ENCODE measurements at regions not wholly inside any gene's neighbourhood (a gene's known extent, or its start where the extent isn't known, plus 50 kb on each side); places are given as distances from the start of the nearest gene placed in this dataset.

DNA sequence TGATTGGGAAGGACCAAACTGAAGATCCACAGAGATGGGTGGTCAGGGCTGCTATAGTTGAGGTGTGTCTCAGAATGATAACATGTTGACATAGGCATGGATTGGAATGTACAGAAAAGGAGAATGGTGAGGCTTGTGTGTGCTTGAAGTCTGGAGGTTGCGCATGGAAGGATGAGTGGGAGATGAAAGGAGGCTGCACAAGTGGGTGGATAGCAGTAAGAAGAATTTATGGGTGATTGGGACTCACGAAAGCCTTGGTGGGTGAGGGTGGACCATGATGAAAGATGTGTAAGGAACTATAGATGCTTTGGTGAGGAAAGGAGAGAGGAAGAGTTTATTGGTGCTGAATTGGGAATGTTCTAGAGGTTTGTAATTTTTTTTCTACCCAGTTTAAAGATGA lies 1287.7 kb downstream of the UQCRFS1 start:
- Mint-ChIP-seq H3K4me1 (no peaks in the 10 kb centered on the region), H3K9me3 (peaks cover 88% of the 10 kb centered on the region in 2 experiments), H3K27ac (no peak overlapping the region), H3K4me3 (no peak overlapping the region), H3K27me3 (ENCODE audit: low read depth) (no peaks in the 10 kb centered on the region; the same call in 1 of the 2 replicates), H3K36me3 (ENCODE audit: insufficient read depth in 1 of 3, low read depth in 3 of 3) (peaks cover 4 to 24% (median 14%) of the 10 kb centered on the region in 3 experiments; a peak in 6 of 7 replicates)
- Histone ChIP-seq H3K79me2 (ENCODE audit: insufficient read depth, low read length) (no peaks in the 10 kb centered on the region), H3K4ac (ENCODE audit: low read depth, low read length) (no peak overlapping the region), H3K27ac (ENCODE audit: insufficient read length, low read depth, low read length) (no peak overlapping the region), H2BK20ac (ENCODE audit: low read depth, low read length, poor library complexity, severe bottlenecking) (no peak overlapping the region), H3K14ac (ENCODE audit: insufficient read depth, low read length) (no peak overlapping the region), H4K5ac (ENCODE audit: insufficient read length, low read depth, low read length) (no peak overlapping the region), H3K18ac (ENCODE audit: insufficient read length, low read depth, low read length) (no peak overlapping the region), H3K79me1 (ENCODE audit: insufficient read depth, low read depth, low read length, poor library complexity, severe bottlenecking) (no peaks in the 10 kb centered on the region), H2AFZ (ENCODE audit: low read length) (no peak overlapping the region), H2BK5ac (ENCODE audit: insufficient read length, low read length) (no peak overlapping the region), H2BK120ac (ENCODE audit: low read depth, low read length, poor library complexity, severe bottlenecking) (no peak overlapping the region), H2BK12ac (ENCODE audit: insufficient read length, low read depth, low read length) (no peak overlapping the region), H2AK5ac (ENCODE audit: insufficient read length, low read length) (no peak overlapping the region), H3K23ac (ENCODE audit: insufficient read length, low read depth, low read length) (no peak overlapping the region), H3K4me1 (ENCODE audit: insufficient read depth, low read length) (no peaks in the 10 kb centered on the region), H4K91ac (ENCODE audit: insufficient read length, low read depth, low read length) (no peak overlapping the region), H3K9me3 (ENCODE audit: control insufficient read depth, low read depth, low read length) (peaks cover 86% of the 10 kb centered on the region), H4K20me1 (ENCODE audit: control insufficient read depth, insufficient read depth, insufficient read length) (no peaks in the 10 kb centered on the region), H3K4me2 (ENCODE audit: insufficient read depth, insufficient read length, low read length) (no peak overlapping the region), H3K56ac (ENCODE audit: insufficient read length, low read depth, low read length) (no peak overlapping the region), H3T11ph (ENCODE audit: low read length) (no peak overlapping the region), H3K23me2 (ENCODE audit: insufficient read length, low read depth, low read length, poor library complexity, severe bottlenecking) (no peaks in the 10 kb centered on the region), H4K8ac (replicated peaks; ENCODE audit: insufficient read length, low read depth, low read length) (no peak overlapping the region), H3K27me3 (ENCODE audit: insufficient read depth, low read length) (no peaks in the 10 kb centered on the region), H2BK15ac (ENCODE audit: low read depth, low read length) (no peak overlapping the region), H3K9ac (ENCODE audit: extremely low read depth, insufficient read length, low read length) (no peak overlapping the region)
- no CpG with 5 or more reads among the region's 2 CpGs for WGBS (ENCODE audit: extremely low coverage, insufficient read length, low lambda C conversion rate)
- TF ChIP-seq, protein P1, sequence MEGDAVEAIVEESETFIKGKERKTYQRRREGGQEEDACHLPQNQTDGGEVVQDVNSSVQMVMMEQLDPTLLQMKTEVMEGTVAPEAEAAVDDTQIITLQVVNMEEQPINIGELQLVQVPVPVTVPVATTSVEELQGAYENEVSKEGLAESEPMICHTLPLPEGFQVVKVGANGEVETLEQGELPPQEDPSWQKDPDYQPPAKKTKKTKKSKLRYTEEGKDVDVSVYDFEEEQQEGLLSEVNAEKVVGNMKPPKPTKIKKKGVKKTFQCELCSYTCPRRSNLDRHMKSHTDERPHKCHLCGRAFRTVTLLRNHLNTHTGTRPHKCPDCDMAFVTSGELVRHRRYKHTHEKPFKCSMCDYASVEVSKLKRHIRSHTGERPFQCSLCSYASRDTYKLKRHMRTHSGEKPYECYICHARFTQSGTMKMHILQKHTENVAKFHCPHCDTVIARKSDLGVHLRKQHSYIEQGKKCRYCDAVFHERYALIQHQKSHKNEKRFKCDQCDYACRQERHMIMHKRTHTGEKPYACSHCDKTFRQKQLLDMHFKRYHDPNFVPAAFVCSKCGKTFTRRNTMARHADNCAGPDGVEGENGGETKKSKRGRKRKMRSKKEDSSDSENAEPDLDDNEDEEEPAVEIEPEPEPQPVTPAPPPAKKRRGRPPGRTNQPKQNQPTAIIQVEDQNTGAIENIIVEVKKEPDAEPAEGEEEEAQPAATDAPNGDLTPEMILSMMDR (conservative IDR thresholded peaks at IDR 0.05) = no peak
- DNase-seq = no peak
